Stomach (tissue), 8 donors: ENCODE measurements at regions not wholly inside any gene's neighbourhood (a gene's known extent, or its start where the extent isn't known, plus 50 kb on each side); places are given as distances from the start of the nearest gene placed in this dataset.

Source experiments
- DNase-seq, 2 donors: peaks; one replicate each; pipeline versions ENCODE4 v3.0.0 to v3.0.0-alpha.2; 2013 to 2019
- H3K27ac ChIP-seq, 5 donors: fragments of 200-600 bp in 4 of 5; sonication (generic) in 4 of 5; one replicate each; pipeline ENCODE4 v1.5.1; 2013 to 2019; ENCODE audit warnings: mild to moderate bottlenecking in 1 of 5, moderate library complexity in 1 of 5
- H3K27me3 ChIP-seq, 3 donors: fragments of 200-600 bp; sonication (generic); one replicate each; pipeline ENCODE4 v1.5.1; 2017 to 2019; ENCODE audit warnings: mixed run types in 1 of 3
- H3K36me3 ChIP-seq, 4 donors: fragments of 200-600 bp; sonication (generic); 1 replicate in 3 of 4; 2 replicates in 1 of 4; pipeline ENCODE4 v1.5.1; 2016 to 2019
- H3K4me1 ChIP-seq, 4 donors: fragments of 200-600 bp; sonication (generic); one replicate each; pipeline ENCODE4 v1.5.1; 2016 to 2019
- H3K4me3 ChIP-seq, 4 donors: fragments of 200-600 bp; sonication (generic) in 3 of 4; one replicate each; pipeline ENCODE4 v1.5.1; 2016 to 2019; ENCODE audit warnings: mild to moderate bottlenecking in 1 of 4
- H3K9me3 ChIP-seq, 4 donors: fragments of 200-600 bp; sonication (generic); one replicate each; pipeline ENCODE4 v1.5.1; 2016 to 2019
- EP300 ChIP-seq: sonication (generic); formaldehyde crosslinking; IDR thresholded peaks from one replicate; pipeline ENCODE4 v1.6.1; 2017; ENCODE audit warnings: antibody characterized with exemption
- POLR2A ChIP-seq, 4 donors: fragments of 450-650 bp; IDR thresholded peaks; one replicate each; pipeline ENCODE4 v1.6.1; 2016; ENCODE audit warnings: antibody characterized with exemption in 4 of 4, control low read depth in 2 of 4, mild to moderate bottlenecking in 1 of 4, moderate library complexity in 1 of 4
- POLR2AphosphoS5 ChIP-seq, 3 donors: sonication (generic); formaldehyde crosslinking; IDR thresholded peaks; one replicate each; pipeline ENCODE4 v1.6.1; 2016; ENCODE audit warnings: antibody characterized with exemption in 3 of 3
- WGBS, 5 donors: extraction: QIAGEN DNeasy Blood & Tissue Kit in 3 of 5; methylation state at CpG; one replicate each; pipeline versions ENCODE4 v1.1.5 to v1.1.7; 2013 to 2018; 5-methylcytosine and 5-hydroxymethylcytosine counted together
- intact Hi-C: fragments of 100-400 bp; cut with DNase I; formaldehyde crosslinking; loops from one replicate; pipeline ENCODE4 v1.15.1; 2023; ENCODE audit warnings: low total_unique reads
- TF ChIP-seq, protein P1 (sequence below), 7 experiments: fragments of 450-650 bp in 4 of 7; fragments of 200-600 bp in 3 of 7; sonication (generic) in 3 of 7; IDR thresholded peaks; one replicate each; pipeline ENCODE4 v1.5.1; 2016 to 2019; ENCODE audit warnings: antibody characterized with exemption in 7 of 7, control low read depth in 2 of 7, mild to moderate bottlenecking in 1 of 7
- donor health status: healthy with polysubstance abuse.
- donor health status: Bipolar disorder and iron deficiency.
- donor health status: healthy.

DNA sequence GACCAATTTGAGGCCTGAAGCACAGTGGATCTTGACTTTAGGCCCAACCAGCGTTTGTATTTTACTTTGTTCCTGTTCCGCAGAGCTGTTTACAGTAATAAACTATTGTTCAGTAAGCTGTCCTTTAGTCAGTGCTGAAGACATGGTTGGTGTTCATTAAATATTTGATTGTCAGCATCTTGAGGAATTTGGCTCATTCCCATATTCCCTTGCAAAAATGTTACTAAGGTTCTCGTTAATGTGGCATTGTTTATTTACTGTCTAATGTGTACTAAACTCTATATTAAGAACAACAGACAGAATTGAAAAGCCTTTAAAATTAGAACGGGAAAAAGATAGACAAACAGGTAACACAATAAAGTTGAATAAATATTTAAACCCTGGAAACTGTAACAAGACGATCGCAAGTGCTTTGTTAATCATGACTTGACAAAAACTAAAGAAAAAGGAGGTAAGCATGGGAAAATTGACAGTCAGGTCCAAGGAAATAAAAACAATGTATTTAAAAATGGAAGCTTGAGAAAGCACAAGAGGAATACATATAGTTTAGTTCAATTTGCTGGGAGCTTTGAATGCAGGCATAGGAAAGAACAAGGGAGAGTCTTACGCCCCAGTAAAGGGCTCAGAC is 1060.8 kb upstream of the CRIM1 start:
- WGBS, 5 donors, result 61 to 75% (median 67%) methylated on average over 7 of the region's 7 CpGs
- H3K4me1 ChIP-seq, result no peaks in the 10 kb centered on the region
- H3K4me3 ChIP-seq, result no peak overlapping the region
- no peak for DNase-seq
- no peaks in the 10 kb centered on the region for H3K27me3 ChIP-seq
- no peaks in the 10 kb centered on the region for H3K36me3 ChIP-seq
- no peak for TF ChIP-seq EP300
- no peak for TF ChIP-seq POLR2AphosphoS5 (IDR thresholded peaks at IDR 0.05)
- TF ChIP-seq, protein P1, sequence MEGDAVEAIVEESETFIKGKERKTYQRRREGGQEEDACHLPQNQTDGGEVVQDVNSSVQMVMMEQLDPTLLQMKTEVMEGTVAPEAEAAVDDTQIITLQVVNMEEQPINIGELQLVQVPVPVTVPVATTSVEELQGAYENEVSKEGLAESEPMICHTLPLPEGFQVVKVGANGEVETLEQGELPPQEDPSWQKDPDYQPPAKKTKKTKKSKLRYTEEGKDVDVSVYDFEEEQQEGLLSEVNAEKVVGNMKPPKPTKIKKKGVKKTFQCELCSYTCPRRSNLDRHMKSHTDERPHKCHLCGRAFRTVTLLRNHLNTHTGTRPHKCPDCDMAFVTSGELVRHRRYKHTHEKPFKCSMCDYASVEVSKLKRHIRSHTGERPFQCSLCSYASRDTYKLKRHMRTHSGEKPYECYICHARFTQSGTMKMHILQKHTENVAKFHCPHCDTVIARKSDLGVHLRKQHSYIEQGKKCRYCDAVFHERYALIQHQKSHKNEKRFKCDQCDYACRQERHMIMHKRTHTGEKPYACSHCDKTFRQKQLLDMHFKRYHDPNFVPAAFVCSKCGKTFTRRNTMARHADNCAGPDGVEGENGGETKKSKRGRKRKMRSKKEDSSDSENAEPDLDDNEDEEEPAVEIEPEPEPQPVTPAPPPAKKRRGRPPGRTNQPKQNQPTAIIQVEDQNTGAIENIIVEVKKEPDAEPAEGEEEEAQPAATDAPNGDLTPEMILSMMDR (IDR thresholded peaks at IDR 0.05), result no peak
- TF ChIP-seq POLR2A (IDR thresholded peaks at IDR 0.05), result no peak
- intact Hi-C loops, result no loop called here
- no peak overlapping the region for H3K27ac ChIP-seq
- H3K9me3 ChIP-seq, result peaks cover 0 to 8% (median 0%) of the 10 kb centered on the region in 4 donors

DNA sequence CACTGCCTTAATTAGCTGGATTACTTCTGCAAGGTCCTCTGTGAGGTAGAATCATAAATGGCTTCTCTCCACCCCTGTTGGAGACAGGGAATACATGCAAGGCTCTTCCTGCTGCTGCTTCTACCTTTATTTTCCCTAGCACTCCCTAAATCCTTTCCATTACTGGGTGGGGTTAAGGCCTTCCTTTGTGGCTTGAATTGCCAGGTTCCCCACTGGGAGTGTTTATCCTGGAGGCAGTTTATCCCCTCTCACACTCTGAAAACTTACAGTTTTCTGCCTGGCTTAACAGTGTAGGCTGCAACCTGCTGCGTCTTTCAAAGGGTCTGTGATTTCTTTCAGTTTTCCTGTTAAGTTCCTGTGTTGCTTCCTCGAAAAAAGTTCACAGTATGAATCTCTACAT is 1062.3 kb upstream of the CRIM1 start:
- peaks cover 0 to 8% (median 0%) of the 10 kb centered on the region in 4 donors for H3K9me3 ChIP-seq
- no peak overlapping the region for H3K4me3 ChIP-seq
- no peaks in the 10 kb centered on the region for H3K36me3 ChIP-seq
- H3K27ac ChIP-seq, result no peak overlapping the region
- no peaks in the 10 kb centered on the region for H3K27me3 ChIP-seq
- TF ChIP-seq POLR2A (IDR thresholded peaks at IDR 0.05), result no peak
- TF ChIP-seq, protein P1 (IDR thresholded peaks at IDR 0.05), result no peak
- TF ChIP-seq EP300, result no peak
- TF ChIP-seq POLR2AphosphoS5 (IDR thresholded peaks at IDR 0.05), result no peak
- intact Hi-C loops, result no loop called here
- DNase-seq, result no peak
- 37 to 49% (median 40%) methylated on average over 2 of the region's 2 CpGs for WGBS, 5 donors
- H3K4me1 ChIP-seq, result no peaks in the 10 kb centered on the region

DNA sequence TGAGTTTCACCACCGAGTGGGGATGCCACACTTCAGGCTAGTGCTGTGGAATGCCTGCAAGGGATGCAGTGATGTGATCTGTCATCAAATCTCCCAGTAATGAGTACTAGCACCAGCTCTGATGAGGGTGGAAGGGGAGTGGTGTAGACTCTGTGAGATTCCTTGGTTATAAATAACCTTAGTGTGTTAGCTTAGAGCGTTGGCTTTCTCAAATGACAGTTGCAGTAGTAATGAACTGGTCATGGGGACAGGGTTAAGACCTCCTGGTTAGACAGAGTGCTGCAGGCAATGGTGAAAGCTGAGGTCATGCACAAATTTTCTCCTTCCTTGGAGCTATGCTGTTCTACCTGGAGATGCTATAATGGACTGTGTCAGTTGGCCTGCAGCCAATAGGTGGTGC is 1063.4 kb upstream of the CRIM1 start:
- WGBS, 5 donors, result 71 to 83% (median 74%) methylated on average over 2 of the region's 2 CpGs
- Histone ChIP-seq H3K36me3 (no peaks in the 10 kb centered on the region), H3K9me3 (peaks cover 0 to 8% (median under 1%) of the 10 kb centered on the region in 4 donors), H3K4me1 (no peaks in the 10 kb centered on the region), H3K27me3 (no peaks in the 10 kb centered on the region), H3K4me3 (no peak overlapping the region), H3K27ac (no peak overlapping the region)
- intact Hi-C loops, result no loop called here
- peak in 1 of 2 donors; percentile 1 for DNase-seq
- no peak for TF ChIP-seq POLR2A (IDR thresholded peaks at IDR 0.05)
- no peak for TF ChIP-seq EP300

DNA sequence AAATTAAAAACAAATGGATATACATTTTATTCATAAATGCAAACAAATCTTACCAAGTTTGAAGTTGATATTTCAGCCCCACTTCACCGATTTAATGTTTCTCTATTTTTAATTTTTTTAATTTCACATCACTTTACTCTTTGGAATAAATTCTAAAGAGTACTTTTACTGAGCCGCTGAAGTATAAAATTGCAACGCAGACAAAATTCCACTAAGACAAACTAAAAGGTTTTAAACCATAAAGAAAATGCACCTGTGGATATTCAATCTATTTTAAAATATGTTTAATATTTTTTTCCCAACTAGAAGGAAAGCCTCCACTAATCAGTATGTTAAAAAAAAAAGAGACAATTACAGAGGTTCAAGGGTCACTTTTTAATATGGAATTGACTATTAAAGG is 1073.9 kb upstream of the CRIM1 start:
- no peak for TF ChIP-seq EP300
- TF ChIP-seq POLR2AphosphoS5 (IDR thresholded peaks at IDR 0.05), result no peak
- no peak for TF ChIP-seq POLR2A (IDR thresholded peaks at IDR 0.05)
- TF ChIP-seq, protein P1 (IDR thresholded peaks at IDR 0.05), result no peak
- Histone ChIP-seq H3K27me3 (no peaks in the 10 kb centered on the region), H3K36me3 (no peaks in the 10 kb centered on the region), H3K4me3 (no peak overlapping the region), H3K4me1 (no peaks in the 10 kb centered on the region), H3K9me3 (no peaks in the 10 kb centered on the region), H3K27ac (no peak overlapping the region)
- DNase-seq, result no peak
- 84 to 95% (median 91%) methylated on average over 3 of the region's 3 CpGs for WGBS, 5 donors
- intact Hi-C loops, result no loop called here

DNA sequence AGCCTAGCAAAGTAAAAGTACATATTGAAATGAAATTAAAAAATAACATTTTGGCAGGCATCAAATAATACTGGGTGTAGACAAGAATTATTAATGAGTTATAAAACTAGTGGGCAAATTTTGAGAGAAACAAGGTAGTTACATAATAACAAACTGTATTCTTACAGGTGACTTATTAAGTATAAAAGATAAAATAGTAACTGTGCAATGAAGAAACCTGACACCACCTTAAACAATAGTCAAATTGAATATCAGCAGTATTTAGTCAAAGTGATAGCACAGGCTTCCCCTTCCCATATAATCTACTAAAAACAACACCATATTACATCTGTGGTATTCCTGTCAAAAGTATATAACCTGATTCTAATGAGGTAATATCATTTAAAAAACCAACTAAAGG is 1099.8 kb upstream of the CRIM1 start:
- TF ChIP-seq, protein P1 (IDR thresholded peaks at IDR 0.05), result no peak
- no peak for TF ChIP-seq POLR2AphosphoS5 (IDR thresholded peaks at IDR 0.05)
- TF ChIP-seq EP300, result no peak
- TF ChIP-seq POLR2A (IDR thresholded peaks at IDR 0.05), result no peak
- Histone ChIP-seq H3K4me1 (no peaks in the 10 kb centered on the region), H3K27me3 (no peaks in the 10 kb centered on the region), H3K9me3 (no peaks in the 10 kb centered on the region), H3K4me3 (no peak overlapping the region), H3K27ac (no peak overlapping the region), H3K36me3 (no peaks in the 10 kb centered on the region)
- intact Hi-C loops, result no loop called here
- no peak for DNase-seq
